GM18519 (cell line): ENCODE measurements at regions not wholly inside any gene's neighbourhood (a gene's known extent, or its start where the extent isn't known, plus 50 kb on each side); places are given as distances from the start of the nearest gene placed in this dataset.
"Not testable (repeated sequence)": the region's sequence is repeated elsewhere in the genome, so short reads cannot be mapped to it uniquely, and the experiment has no call there.

Experiments
- ATAC-seq: cut with Tn5 transposase; IDR thresholded peaks from one replicate; pipeline ENCODE4 v1.9.1; 2021; ENCODE audit warnings: mild to moderate bottlenecking, moderate library complexity; ENCODE audit not compliant: unreplicated experiment, low FRiP score

DNA sequence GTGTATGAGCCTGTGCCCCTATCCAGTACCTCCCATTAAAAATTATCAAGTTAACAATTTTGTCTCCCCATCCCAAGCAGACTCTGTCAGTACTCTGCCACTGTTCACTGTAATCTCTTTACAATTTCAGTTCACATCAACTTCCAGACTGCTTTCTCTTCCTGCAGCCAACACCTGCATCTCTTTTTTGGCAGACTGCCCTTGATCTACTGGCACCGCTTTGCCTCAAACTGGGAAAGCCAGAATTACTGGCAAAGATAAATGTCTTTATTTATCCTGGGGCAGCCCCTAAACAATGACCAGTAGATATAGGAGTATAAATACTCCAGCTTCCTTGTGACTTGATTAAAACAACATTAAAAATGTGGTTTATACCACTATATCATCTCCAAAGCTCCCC lies 494.1 kb downstream of the ZNF385D start:
- no peak for ATAC-seq

DNA sequence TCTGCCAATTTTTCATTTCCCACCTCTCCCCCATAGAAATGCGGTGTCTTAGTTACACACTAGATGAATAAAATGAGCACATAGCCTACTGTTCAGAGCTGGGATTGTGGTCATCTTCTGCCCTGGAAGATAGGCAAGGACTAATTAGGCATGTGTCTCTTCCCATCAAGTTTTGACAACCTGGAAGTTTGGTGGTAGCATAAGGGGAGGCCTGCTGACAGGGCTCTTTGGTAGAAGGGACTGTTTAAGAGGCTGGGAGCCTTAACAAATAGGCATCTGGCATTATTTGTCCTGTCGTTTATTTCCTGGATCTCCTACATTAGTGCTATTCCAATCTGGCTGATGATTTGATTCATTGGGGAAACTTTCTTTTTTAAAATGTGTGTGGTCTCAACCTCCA lies 512.3 kb downstream of the ZNF385D start:
- no peak for ATAC-seq

DNA sequence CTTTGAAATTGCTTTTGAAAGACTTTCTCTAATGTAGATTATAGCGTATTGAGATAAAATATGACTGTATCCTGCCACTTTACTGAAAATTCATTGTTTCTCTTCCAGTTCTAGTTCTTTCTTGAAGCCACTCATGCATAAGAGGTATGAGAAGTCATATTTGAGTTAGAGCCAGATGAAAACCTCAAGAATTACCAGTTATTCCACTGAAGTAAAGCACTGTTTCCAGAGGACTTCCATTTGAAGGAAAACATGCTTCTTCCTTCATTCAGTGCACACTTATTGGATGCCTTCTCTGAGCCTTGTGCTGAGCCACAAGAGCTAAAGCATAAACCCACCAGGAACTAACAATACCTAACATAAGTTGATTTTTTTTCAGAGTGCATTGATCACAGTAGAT lies 513.4 kb downstream of the ZNF385D start:
- no peak for ATAC-seq

DNA sequence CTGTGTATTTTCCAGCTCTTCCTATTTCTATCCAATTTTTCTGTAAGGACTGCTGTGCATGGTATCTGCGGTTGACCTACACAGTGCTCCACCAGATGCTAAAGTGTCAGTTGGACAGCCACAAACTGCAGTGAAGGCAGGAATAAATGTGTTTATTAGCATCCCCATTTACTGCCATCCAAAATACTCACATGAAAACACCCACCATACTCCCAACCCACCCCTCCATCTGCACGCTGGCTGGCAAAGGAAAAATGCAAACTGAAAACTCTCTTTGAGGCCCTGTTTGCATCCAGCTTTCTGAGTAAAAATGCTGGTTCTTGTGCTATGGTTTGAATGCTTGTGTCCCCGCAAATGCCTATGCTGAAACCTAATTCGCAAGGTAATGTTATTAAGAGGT lies 515.5 kb downstream of the ZNF385D start:
- ATAC-seq: no peak

DNA sequence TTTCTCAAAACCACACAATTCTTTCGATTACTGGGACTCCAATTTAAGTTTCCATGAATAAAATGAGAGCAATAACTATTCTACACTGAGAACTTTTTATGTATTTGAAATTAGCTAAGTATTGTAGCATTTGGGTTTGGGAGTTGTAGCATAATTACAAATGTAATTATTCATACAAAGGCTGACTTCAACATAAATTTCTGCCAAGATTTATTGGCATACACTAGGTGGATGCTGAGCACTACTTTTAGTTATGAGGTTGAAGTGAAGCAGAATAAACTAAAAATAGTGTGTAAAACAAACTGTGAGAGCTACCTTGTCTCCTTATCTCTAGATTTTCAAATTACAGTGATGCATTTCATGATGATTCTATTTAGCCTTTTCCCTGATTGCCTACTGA lies 516.1 kb downstream of the ZNF385D start:
- no peak for ATAC-seq

DNA sequence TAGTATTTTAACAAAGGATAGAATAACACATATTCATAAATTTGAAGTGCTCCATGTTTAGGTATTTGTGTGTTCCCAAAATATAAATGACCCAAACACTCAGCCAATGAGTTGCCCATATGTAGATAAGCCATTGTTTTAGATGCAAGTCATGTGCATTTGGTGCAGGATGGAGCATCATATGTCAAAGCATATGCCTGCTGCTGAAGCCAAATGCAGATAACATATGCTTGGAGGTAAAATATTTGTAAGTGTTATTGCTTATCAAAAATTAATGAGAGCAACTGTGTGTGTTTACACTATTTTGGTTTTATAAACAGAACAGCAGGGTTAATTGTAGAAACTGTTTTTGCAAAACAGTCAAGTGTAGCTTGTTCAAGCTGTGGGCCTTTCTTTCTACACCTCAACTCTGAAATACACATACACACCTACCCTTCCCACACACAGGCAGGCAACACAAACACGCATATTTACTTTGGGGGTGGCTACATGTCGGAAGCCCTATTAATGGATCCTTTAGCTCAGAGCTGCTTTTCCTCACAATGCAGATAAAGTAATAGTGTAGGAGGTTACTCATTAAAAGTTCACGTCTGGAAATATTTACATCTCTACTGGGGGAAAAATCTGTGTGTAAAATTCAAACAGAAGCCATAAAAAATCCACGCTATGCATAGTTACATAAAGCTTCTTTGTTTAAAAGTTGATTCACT lies 521.4 kb downstream of the ZNF385D start:
- ATAC-seq: no peak

DNA sequence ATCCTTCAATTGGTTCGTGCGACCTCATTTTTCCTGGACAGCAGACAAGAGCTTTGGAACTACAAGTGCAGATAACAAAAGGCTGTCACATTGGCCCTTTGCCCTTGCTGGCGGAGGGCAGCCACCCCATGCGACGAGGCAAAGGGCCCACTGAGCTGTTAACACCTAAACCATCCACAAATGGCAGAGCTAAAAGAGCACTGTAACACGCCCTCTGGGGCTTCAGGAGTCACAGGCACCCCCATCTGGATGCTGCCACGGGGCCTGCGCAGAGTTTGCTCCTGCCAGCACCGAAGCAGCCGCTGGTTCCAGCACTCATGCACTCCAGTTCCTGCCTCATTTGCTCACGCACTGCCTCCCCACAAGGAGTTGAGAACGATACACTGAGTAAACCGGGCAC lies 524.9 kb downstream of the ZNF385D start:
- no peak for ATAC-seq

DNA sequence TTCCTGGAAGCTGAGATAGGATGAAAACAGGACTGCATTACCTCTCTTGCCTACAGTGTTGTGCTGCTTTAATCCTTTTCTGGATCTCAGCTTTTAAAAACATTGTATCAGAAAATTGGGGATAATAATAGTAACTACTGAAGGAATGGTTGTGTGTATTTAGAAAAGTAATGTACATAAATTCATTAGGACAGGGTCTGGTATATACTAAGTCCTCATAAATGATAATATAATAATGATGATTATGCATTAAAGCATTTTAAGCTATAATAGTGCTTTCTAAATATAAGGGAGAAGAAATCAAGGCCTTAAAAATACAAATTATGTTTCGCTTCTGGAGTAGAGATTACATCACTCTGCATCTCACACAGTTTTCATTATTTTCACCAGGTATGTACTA lies 530.1 kb downstream of the ZNF385D start:
- no peak for ATAC-seq

DNA sequence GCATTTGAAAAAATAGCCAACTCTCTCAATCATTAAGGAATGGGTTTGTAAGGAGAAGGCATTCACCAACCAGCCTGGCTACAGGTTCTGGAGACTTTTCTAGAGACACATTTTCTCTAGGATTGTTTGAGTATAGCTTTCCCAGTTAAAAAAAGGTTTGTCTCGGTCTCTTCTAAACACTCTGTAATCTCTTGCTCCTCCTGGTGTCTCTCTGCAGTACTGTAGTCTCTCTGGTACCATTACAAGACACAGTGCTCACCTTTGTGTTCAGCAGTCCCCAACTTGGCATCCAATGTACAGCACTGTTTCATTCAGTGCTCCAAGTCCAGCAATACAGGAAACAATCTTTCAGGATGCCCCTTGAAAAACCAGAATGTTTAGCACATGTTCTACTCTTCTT lies 534.4 kb downstream of the ZNF385D start:
- no peak for ATAC-seq

DNA sequence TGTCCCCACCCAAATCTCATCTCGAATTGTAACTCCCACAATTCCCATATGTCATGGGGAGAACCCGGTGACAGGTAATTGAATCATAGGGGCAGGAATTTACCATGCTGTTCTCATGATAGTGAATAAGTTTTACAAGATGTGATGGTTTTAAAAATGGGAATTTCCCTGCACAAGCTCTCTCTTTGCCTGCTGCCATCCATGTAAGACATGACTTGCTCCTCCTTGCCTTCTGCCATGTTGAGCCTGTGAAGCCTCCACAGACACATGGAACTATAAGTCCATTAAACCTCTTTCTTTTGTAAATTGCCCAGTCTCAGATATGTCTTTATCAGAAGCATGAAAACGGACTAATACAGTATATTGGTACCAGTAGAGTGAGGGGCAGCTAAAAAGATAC lies 546.9 kb downstream of the ZNF385D start:
- not testable (repeated sequence) for ATAC-seq

DNA sequence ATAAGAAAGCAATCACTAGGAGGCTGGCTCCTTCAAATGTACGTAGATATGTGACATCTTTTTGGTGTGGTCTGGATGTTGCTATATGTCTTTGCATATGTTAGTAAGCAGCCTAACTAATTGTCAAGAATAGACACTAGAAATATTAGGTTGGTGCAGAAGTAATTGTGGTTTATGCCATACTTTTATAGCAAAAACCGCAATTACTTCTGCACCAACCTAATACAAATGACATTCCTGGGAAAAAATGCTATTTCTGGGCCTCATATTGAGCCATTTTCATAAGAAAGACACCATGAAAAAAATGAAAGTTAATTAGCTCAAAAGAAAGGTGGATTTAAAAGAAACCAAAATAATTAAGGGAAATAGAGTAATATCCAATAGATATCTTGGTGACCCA lies 555.8 kb downstream of the ZNF385D start:
- no peak for ATAC-seq

DNA sequence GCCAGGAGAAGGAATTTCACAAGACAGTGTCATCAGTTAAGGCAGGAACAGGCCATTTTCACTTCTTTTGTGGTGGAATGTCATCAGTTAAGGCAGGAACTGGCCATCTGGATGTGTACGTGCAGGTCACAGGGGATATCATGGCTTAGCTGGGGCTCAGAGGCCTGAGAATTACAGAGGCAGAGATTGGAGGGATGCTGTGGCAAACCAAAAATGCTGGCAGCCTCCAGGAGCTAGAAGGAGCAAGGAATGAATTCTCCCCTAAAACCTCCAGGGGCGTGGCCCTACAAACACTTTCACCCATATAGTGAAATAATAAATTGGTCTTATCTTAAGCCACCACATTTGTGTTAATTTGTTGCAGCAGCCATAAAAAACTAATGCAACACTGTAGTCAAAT lies 557.0 kb downstream of the ZNF385D start:
- not testable (repeated sequence) for ATAC-seq

DNA sequence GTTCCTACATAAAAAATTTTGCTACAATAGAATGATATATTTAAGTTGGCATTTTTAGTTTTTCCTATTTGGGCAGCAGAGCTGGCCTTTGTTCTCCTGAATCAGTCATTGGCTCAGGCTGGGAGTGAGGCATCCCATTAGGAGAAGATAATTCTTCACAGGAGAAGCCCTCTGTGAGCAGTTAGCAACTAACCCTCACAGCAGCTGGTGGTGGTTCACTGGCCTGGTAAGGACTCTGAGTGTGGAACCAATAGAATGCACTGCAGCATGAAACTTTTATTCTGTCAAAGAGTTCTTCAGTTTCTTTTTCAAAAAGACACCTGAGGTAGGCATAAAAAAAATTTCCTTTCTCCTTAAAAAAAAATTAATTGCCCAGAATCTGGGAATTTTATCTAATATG lies 562.6 kb downstream of the ZNF385D start:
- no peak for ATAC-seq

DNA sequence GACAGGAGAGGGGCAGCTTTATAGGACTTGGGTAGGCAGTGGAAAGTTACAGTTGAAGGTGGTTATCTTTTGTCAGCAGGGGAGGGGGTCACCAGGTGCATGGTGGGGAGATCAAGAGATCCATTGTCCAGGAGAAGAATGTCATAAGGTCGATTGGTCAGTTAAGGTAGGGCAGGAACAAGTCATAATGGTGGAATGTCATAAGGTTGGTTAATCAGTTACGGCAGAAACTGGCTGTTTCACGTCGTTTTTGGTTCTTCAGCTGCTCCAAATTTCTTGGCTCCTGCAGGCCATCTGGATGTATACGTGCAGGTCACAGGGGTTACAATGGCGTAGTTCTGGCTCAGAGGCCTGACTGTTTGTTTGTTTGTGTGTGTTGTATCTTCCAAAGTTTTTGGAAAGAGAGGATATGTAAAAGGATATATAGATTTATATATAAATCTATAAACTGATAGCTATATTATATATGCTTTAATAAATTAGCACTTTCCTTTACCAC lies 565.1 kb downstream of the ZNF385D start:
- no peak for ATAC-seq

DNA sequence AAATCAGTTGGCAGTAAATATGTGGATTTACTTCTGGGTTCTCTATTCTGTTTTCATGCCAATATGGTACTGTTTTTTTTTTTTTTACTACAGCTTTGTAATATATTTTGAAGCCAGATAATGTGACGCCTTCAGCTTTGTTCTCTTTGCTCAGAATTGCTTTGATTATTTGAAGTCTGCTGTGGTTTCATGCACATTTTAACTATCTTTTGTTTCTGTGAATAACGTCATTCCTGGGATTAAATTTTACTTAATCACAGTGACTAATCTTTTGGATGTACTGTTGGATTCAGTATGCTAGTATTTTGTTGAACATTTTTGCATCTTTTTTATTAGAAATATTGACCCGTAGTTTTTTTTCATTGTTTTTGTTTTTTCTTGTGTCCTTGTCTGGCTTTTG lies 576.5 kb downstream of the ZNF385D start:
- ATAC-seq: no peak

DNA sequence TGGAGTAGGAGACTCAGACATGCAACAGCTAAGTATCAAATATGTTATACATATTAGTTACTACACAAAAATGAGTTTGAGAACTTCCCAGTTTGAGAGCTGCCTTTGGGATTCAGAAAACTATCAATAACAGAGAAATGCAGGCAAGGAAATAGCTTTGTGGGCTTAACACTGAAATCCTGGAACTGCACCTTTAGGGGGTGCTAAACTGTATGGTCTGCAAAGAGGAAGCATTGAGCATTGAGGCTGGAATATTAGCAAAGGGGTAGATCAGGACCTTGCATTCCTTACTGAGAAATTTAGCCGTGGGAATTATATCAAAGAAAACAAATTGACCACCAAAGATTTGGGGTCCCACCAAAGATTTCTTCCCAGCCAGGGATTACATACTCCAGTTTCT lies 580.0 kb downstream of the ZNF385D start:
- no peak for ATAC-seq

DNA sequence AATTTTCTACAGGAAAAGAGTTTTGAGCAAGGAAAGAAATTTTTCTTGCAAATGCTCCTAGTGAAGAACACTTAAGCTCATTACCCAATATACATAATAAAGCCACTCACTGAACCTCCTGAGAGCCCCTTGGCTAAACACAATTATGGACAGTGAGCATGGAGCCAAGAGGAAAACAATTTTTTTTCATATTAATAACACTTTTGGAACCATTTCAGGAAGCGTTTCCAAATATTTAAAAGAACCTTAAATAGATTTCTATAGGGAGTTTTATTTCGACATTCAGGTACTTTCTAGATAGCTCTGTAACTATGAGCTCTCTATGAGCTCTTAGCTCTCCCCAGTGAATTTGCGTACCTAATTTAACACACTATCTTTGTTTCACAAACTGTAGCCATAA lies 581.1 kb downstream of the ZNF385D start:
- no peak for ATAC-seq

DNA sequence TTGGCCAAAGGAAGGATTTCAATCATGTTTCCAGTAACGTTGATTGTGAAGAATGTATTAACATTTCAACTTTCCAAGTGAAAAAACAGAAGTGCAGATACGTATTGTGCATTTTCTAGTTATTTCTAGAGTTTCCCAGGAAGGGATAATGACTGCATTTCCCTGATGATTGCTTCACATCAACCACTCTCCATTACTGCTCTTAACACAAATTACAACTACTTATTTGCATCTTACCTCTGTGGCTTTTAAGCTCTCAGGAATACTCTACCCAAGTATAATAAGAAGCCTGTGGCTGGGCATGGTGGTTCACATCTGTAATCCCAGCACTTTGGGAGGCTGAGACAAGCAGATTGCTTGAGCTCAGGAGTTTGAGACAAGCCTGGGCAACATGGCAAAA lies 582.5 kb downstream of the ZNF385D start:
- no peak for ATAC-seq

DNA sequence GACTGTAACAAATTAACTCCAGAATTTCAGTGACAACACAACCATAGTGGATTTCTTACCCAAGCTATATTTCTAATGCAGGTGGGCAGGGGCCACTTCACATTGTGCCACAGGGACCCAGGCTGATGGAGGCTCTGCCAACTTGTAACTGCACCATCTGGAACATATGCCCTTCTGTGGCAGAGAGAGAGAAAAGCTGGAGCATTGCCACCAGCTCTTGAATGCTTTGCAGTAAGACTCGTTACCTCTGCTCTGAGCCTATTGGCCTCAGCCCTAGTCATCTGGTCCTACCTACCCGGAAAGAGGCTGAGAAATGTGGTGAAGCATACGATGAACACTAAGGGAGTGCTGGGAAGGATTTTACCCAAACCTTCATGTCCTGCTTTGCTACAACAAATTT lies 587.1 kb downstream of the ZNF385D start:
- ATAC-seq: no peak

DNA sequence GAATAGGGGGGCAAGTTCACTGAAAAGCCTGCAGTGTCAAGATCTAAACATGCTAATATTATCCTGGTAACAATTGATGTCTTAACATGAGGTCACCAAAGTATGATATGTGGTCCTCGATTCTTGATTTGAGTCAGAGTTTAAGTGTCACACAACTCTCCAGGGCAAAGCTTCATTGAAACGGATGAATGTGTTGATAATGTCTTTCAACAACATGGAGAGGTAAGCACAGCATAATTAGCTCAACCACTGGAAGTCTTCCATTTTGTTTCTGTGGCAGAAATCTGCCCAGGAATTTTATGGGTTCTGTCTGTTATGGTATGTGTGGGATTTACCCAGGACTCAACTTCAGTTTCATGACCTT lies 591.5 kb downstream of the ZNF385D start:
- ATAC-seq: no peak

DNA sequence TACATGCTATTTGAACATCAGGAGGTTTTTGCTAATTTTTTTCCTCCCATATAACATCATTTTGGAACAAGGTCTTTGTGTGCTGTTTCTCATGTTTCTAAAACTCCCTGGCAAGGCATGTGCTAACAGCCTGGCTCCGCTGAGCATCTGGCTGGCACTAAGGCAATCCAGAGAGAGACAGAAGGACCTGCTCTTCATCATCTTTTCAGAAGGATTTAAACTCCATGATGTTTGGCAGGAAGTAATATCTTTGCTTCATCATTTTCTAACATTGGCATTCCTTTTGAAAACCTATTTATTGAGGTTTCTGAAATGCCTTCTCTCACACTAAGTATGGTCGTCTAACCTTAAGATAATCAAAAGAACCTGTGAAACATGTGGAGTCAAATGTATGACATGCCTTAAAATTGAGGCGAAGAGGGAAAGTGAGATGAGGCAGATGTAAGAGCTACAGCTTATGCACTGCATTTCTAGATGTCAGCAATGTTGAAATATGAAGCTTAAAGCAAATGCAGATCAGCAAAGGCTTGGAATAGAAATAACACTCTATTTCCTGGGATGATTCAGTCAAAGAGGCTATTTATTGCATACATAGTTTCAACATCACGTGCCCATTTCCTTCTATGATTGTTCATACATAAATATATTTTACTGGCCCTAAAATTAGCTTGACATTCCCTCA lies 592.0 kb downstream of the ZNF385D start:
- no peak for ATAC-seq

DNA sequence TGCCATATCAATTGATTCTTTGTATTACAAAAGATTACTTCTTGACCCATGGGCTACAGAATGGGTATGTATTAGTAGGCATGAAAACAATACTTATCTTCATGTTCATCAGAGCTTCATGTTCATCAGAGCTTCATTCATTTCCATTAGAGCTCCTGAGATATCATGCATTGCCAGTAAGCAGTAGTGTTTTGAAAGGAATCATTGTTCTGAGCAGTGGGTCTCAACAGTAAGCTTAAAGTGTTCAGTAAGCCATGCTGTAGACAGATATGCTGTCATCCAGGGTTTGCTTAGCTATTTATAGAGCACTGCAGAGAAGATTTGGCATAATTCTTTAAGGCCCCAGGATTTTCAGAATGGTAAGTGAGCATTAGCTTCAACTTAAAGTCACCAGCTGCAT lies 596.1 kb downstream of the ZNF385D start:
- ATAC-seq: no peak
